Tongue (tissue), 1 donor: ENCODE measurements at regions not wholly inside any gene's neighbourhood (a gene's known extent, or its start where the extent isn't known, plus 50 kb on each side); places are given as distances from the start of the nearest gene placed in this dataset.
"Not testable (repeated sequence)": the region's sequence is repeated elsewhere in the genome, so short reads cannot be mapped to it uniquely, and the experiment has no call there.

Experiments used
- DNase-seq: peaks from one replicate; pipeline ENCODE4 v3.0.0-alpha.2; 2015

GRCh38 chr1:29999595-29999994 lies 723.8 kb downstream of the MATN1 start:
- DNase-seq = no peak

GRCh38 chr1:29998686-29999085 lies 724.7 kb downstream of the MATN1 start:
- DNase-seq = no peak

GRCh38 chr1:29997818-29998217 lies 725.6 kb downstream of the MATN1 start:
- DNase-seq = not testable (repeated sequence)

- DNase-seq = no peak
Observed at GRCh38 chr1:29993950-29994349, 729.4 kb downstream of the MATN1 start.

- DNase-seq = no peak
Observed at GRCh38 chr1:29991815-29992214, 731.6 kb downstream of the MATN1 start.

- no peak for DNase-seq
Observed at GRCh38 chr1:29991025-29991424, 732.4 kb downstream of the MATN1 start.

GRCh38 chr1:29990304-29990703 lies 733.1 kb downstream of the MATN1 start:
- DNase-seq = no peak

- DNase-seq = no peak
Observed at GRCh38 chr1:29986986-29987385, 736.4 kb downstream of the MATN1 start.

GRCh38 chr1:29985606-29985945 lies 737.8 kb downstream of the MATN1 start:
- DNase-seq = no peak

- no peak for DNase-seq
Observed at GRCh38 chr1:29984862-29985605, 738.4 kb downstream of the MATN1 start.

- DNase-seq = no peak
Observed at GRCh38 chr1:29984166-29984861, 739.1 kb downstream of the MATN1 start.

- DNase-seq = no peak
Observed at GRCh38 chr1:29983321-29983720, 740.1 kb downstream of the MATN1 start.

GRCh38 chr1:29981586-29982239 lies 741.7 kb downstream of the MATN1 start:
- DNase-seq = no peak

- no peak for DNase-seq
Observed at GRCh38 chr1:29977550-29977949, 741.2 kb downstream of the PTPRU start.

GRCh38 chr1:29975036-29975694 lies 738.8 kb downstream of the PTPRU start:
- peak; percentile 69 for DNase-seq

- no peak for DNase-seq
Observed at GRCh38 chr1:29974316-29974724, 738.0 kb downstream of the PTPRU start.

- DNase-seq = no peak
Observed at GRCh38 chr1:29973406-29973805, 737.1 kb downstream of the PTPRU start.

- DNase-seq = no peak
Observed at GRCh38 chr1:29972421-29973053, 736.2 kb downstream of the PTPRU start.

GRCh38 chr1:29971703-29972102 lies 735.4 kb downstream of the PTPRU start:
- no peak for DNase-seq

GRCh38 chr1:29970747-29971325 lies 734.5 kb downstream of the PTPRU start:
- DNase-seq = no peak

GRCh38 chr1:29969576-29969975 lies 733.3 kb downstream of the PTPRU start:
- no peak for DNase-seq

GRCh38 chr1:29967261-29967660 lies 730.9 kb downstream of the PTPRU start:
- DNase-seq = no peak
